ENCODE measurements at regions not wholly inside any gene's neighbourhood (a gene's known extent, or its start where the extent isn't known, plus 50 kb on each side); places are given as distances from the start of the nearest gene placed in this dataset.

- dilution Hi-C loops (cut with HindIII; ENCODE audit: low sequenced_read_pairs, unreplicated experiment): no loop called here
- WGBS, 2 experiments (ENCODE audit: extremely low coverage in 2 of 2, insufficient read length in 1 of 2): no CpG with 5 or more reads among the region's 8 CpGs
Observed at GRCh38 chr17:65472666-65473309, 88.7 kb downstream of the AXIN2 start.

More at GRCh38 chr17:65472666-65473309, 88.7 kb downstream of the AXIN2 start:
- 0 out of 2 replicates have a peak, but pooled peaks cover 2% of the 10 kb centered on the region for H3K9me3 ChIP-seq (ENCODE audit: control insufficient read depth, insufficient read depth, low read length)
- no peak overlapping the region for H3K56ac ChIP-seq (ENCODE audit: extremely low read depth, insufficient read depth, low read length)
- H3K36me3 ChIP-seq (ENCODE audit: control insufficient read depth, insufficient read depth, low read length): no peaks in the 10 kb centered on the region
- no peaks in the 10 kb centered on the region for H3K79me1 ChIP-seq (ENCODE audit: low read depth in 1 of 2, low read length in 2 of 2)
- in situ Hi-C loops (cut with MboI; ENCODE audit: low sequenced_read_pairs): no loop called here
- no peak overlapping the region for H3K9ac ChIP-seq (ENCODE audit: low read depth, low read length)
- H3K4me1 ChIP-seq (ENCODE audit: control insufficient read depth, insufficient read depth, low read length): no peaks in the 10 kb centered on the region
- H2BK120ac ChIP-seq (ENCODE audit: low read depth, low read length): no peak overlapping the region
- H2AK5ac ChIP-seq (ENCODE audit: low read depth, low read length): no peak overlapping the region
- peaks cover 40% of the 10 kb centered on the region for H3K27me3 ChIP-seq (ENCODE audit: control insufficient read depth, insufficient read depth, low read length)
- intact Hi-C loops (cut with micrococcal nuclease): no loop called here
- H4K8ac ChIP-seq (ENCODE audit: low read depth in 2 of 2, low read length in 2 of 2): no peak overlapping the region
- ChIA-PET POLR2A (ENCODE audit: unreplicated experiment) (no interaction called here), CTCF (no interaction called here)
- no peak overlapping the region for H3K14ac ChIP-seq (replicated peaks; ENCODE audit: low read depth, low read length)
- H3K4ac ChIP-seq (ENCODE audit: low read depth, low read length): no peak overlapping the region
- H2BK5ac ChIP-seq (ENCODE audit: low read depth, low read length, poor library complexity, severe bottlenecking): no peak overlapping the region
- no peaks in the 10 kb centered on the region for H3K9me1 ChIP-seq (ENCODE audit: insufficient read depth, low read length)
- DNase-seq (no peak), ATAC-seq (ENCODE audit: low read depth) (peak; percentile 72)
- H3K27ac ChIP-seq (ENCODE audit: insufficient read depth, low read length): no peak overlapping the region
- H3K4me2 ChIP-seq (ENCODE audit: low read depth, low read length): no peak overlapping the region
- no peak overlapping the region for H2BK15ac ChIP-seq (ENCODE audit: low read depth, low read length)
- no peaks in the 10 kb centered on the region for H4K20me1 ChIP-seq (ENCODE audit: insufficient read depth, low read length)
- peak overlapping the region; percentile 70 for H2AK9ac ChIP-seq (replicated peaks; ENCODE audit: low read depth, low read length, poor library complexity)
- H3K23ac ChIP-seq (ENCODE audit: low read depth, low read length): no peak overlapping the region
- no peak overlapping the region for H3K18ac ChIP-seq (ENCODE audit: low read depth, low read length)
- H2BK20ac ChIP-seq (ENCODE audit: low read depth, low read length): no peak overlapping the region
- H2AFZ ChIP-seq (replicated peaks; ENCODE audit: low read length, poor library complexity): no peak overlapping the region
- no TSS peak for BruUV-seq (replicated peaks)
- H3K4me3 ChIP-seq (ENCODE audit: insufficient read depth, low read depth, low read length): no peak overlapping the region
- H4K91ac ChIP-seq (ENCODE audit: insufficient read depth, low read depth, low read length): no peak overlapping the region
- no peak for TF ChIP-seq CHD1 (IDR thresholded peaks at IDR 0.05; ENCODE audit: low read depth, low read length)
- no peak for TF ChIP-seq RFX5 (IDR thresholded peaks at IDR 0.05; ENCODE audit: low read depth, low read length)
- no peak for TF ChIP-seq RAD21 (IDR thresholded peaks at IDR 0.05; ENCODE audit: low read length)
- no peak for TF ChIP-seq MAFK (IDR thresholded peaks at IDR 0.05; ENCODE audit: low read depth, low read length)
- TF ChIP-seq CTCF (conservative IDR thresholded peaks at IDR 0.05; ENCODE audit: low read depth, low read length): no peak
- no peak for TF ChIP-seq MAZ (IDR thresholded peaks at IDR 0.05; ENCODE audit: borderline replicate concordance, low read depth, low read length)
- no peak for TF ChIP-seq FOS (IDR thresholded peaks at IDR 0.05; ENCODE audit: low read depth, low read length)
- TF ChIP-seq NFE2L2 (IDR thresholded peaks at IDR 0.05; ENCODE audit: low read depth, low read length): no peak
- TF ChIP-seq RCOR1 (IDR thresholded peaks at IDR 0.05; ENCODE audit: insufficient replicate concordance, low read length): no peak
- no peak for TF ChIP-seq ELK1 (IDR thresholded peaks at IDR 0.05; ENCODE audit: borderline replicate concordance, low read depth, low read length)
- TF ChIP-seq BHLHE40 (IDR thresholded peaks at IDR 0.05; ENCODE audit: low read depth, low read length): no peak
- TF ChIP-seq POLR2A (IDR thresholded peaks at IDR 0.05; ENCODE audit: low read depth, low read length): no peak
- no peak for TF ChIP-seq SMC3 (IDR thresholded peaks at IDR 0.05; ENCODE audit: low read depth, low read length)
- TF ChIP-seq MXI1 (IDR thresholded peaks at IDR 0.05; ENCODE audit: borderline replicate concordance, low read depth, low read length): no peak
- TF ChIP-seq CEBPB (IDR thresholded peaks at IDR 0.05; ENCODE audit: low read depth, low read length): no peak
- no peak for TF ChIP-seq USF2 (IDR thresholded peaks at IDR 0.05; ENCODE audit: low read depth, low read length)
- no peak overlapping the region for H4K5ac ChIP-seq (ENCODE audit: low read depth, low read length)

Measured in IMR-90 (cell line).